Pons (tissue), 1 donor: ENCODE measurements at regions not wholly inside any gene's neighbourhood (a gene's known extent, or its start where the extent isn't known, plus 50 kb on each side); places are given as distances from the start of the nearest gene placed in this dataset.

Experiments
- DNase-seq: peaks from one replicate; pipeline ENCODE4 v3.0.0-alpha.2; 2016; ENCODE audit warnings: low spot score

DNA sequence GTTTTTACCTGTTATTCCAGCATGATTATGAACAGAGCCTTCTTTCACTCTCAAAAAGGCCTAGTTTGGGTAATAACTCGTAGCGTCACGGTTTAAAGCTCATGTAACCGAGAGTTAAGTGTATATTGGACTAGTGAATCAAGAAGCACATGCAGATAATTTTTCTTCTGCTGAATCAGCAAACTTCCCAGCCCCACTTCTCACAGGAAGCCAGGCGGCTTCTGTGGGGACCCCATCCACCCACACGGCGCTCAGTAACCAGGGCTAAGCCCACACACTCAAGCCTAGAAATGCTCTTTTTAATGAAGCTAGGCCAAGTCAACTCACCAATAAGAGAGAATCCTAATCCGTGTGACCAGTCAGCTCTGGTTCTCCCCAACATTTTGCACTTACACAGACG is 191.2 kb upstream of the MGMT start:
- no peak for DNase-seq

- DNase-seq: no peak
Measured at GRCh38 chr10:129277084-129277483, 190.0 kb upstream of the MGMT start.

DNA sequence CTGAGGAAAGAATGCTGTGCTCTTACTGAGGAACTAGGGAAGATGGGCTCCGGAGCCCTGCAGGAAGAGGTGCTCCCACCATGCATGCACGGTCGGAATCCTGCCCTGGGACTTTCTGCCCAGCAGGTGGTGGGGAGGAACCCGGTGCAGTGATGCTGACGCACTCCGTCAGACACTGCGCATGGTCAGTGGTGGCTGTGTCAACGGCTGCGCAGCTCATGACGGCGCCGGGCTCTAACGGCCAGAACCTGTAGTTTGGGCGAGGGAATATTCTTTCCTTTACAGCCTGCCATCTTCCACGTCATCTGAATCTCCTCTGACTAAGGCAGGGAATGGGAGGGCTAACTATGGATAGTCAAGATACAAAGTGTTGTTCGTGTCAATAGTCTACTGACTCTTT is 189.2 kb upstream of the MGMT start:
- no peak for DNase-seq

GRCh38 chr10:129278686-129279085 is 188.4 kb upstream of the MGMT start:
- no peak for DNase-seq

DNA sequence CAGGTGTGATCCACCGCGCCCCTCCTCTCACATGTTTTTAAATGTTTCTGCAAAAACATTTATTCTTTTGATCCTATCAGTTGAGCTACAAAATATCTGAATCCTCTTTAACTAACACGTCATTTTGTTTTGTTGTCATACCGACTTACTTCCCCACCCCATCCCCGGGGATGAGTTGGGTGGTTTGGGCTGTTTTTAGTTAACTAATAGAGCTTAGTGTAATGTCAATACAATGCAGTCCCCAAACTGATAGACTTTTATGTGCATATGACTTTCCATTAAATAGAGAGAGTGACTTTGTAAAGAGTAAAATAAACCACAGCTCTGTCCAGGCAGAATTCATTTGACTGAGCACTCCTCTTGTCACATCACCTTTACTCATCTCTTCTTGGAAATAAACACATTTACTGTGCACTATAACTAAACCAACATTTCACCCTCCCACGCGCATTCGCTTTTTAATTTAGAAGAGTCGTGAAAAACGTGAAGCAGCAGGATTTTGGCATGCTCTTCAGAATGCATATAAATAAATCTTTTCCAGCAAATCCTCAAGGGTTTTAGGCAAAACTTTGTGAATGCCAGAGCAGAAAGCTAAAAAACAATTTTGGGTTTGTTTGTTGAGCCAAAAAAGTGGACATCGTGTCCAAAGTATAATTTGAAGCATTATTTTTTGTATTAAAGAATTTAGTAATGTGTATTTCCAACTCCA is 187.4 kb upstream of the MGMT start:
- no peak for DNase-seq

- DNase-seq: no peak
Measured at GRCh38 chr10:129280155-129280502, 186.9 kb upstream of the MGMT start.

GRCh38 chr10:129280908-129281586 is 186.0 kb upstream of the MGMT start:
- no peak for DNase-seq

GRCh38 chr10:129285459-129285858 is 181.6 kb upstream of the MGMT start:
- no peak for DNase-seq

GRCh38 chr10:129288999-129289584 is 177.9 kb upstream of the MGMT start:
- no peak for DNase-seq

DNA sequence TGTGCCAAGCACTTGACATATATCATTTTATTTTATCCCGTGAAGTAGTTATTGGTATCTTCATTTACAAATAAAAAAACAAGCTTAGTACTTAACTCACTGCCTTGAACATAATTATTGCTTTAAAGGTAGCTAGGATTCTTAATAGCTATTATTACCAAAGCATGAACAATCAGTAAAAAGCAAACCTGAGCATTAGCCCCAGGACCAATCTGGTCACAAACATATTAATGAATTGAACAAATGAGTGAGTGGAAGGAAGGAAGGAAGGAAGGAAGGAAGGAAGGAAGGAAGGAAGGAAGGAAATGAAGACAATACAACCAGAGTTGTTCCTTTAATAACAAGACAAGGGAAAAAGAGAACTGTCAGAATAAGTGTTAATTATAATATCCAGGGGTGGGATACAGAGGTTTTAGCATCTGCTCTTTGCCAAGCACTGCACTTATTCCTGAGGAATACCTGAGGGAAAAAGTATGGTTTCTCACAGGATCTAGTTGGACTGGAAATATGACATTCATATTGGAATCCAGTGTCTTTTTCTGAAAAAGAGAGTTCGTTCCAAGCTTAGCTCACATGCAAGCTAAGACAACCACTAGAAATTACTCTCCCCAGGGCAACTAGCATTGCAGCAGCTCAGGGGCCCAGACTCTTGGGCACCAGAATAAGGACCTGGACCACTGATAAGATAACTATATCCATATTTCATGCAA is 172.9 kb upstream of the MGMT start:
- no peak for DNase-seq

GRCh38 chr10:129294944-129295343 is 172.1 kb upstream of the MGMT start:
- no peak for DNase-seq

DNA sequence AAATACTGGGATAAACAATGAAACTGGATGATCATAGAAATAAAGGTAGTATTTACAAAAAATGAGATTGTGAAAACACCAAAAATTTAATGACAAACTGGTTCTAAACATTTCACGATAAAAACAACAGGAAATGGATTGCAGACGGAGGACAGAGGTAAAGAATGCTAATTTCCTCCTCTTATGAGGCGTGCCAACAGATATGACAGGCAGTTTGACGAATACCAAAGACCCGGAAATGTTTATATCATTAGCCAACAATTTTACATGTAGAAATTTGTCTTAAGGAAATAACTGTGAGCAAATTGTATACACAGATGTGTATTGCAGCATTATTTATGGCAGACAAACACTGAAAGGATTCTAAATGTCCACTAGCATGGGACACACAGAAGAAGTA is 162.0 kb upstream of the MGMT start:
- no peak for DNase-seq

- no peak for DNase-seq
Measured at GRCh38 chr10:129307141-129307540, 159.9 kb upstream of the MGMT start.

DNA sequence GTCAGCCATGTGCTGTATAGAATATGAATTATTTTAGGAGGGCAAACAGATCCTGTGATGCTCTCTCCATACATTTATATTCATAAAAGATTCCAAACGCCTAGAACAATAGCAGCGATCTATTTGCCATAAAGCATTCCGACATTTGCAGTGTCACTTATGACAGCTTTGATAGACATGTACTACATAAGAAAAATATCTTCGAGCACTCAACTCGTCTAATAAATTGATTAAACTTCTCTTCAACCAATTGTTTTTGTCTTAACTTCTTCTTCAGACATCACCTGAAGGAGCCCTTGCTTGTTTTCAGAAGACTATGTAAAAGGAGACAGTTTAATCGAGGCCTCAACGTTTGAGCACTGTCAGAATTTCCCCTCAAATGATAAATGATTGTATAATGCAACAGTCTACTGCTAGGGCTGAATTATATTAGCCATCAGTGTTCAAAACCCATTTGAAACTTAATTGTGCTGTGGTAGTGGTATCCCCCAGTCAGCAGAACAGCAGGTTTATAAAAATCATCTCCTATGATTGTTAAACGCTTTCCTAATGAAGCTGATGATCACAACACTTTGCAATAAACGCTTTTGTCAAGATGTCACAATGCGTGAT is 158.0 kb upstream of the MGMT start:
- no peak for DNase-seq

GRCh38 chr10:129309565-129309964 is 157.5 kb upstream of the MGMT start:
- no peak for DNase-seq

DNA sequence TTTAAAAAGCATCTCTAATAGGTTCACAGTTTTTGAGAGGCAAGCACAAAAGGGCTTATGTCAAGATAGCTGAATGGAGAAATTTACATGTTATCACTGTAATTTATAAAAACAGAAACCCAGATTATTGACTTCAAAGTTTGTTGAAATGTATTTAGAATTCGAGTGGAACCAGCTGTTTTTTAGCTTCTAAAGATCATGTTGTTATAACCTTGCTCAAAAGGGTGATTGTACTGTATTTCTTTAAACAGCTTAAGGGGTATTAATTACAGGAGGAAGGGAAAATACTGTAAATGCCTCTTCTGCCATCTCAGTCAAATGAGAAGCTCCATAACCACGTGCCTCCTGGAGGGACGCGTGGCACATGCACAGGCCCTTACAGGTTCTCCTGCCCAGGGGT is 156.2 kb upstream of the MGMT start:
- no peak for DNase-seq

DNA sequence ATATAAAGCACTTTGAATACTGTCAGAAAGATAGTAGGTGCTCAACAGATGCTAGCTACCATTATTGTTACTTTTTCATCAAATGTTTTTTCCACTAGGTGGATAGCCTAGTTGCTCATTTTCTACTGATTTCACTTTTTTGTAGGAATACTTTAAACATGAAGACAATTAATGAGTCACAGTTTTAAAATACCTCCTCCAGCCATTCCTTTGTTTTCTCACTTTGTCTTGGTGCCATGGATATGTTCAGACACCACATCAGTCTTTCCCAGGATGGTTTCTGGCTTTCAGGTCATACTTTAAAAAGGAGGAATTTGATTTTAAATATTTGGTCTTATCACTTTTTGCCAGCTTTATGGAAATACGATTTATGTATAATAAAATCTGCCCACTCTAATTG is 147.1 kb upstream of the MGMT start:
- no peak for DNase-seq

DNA sequence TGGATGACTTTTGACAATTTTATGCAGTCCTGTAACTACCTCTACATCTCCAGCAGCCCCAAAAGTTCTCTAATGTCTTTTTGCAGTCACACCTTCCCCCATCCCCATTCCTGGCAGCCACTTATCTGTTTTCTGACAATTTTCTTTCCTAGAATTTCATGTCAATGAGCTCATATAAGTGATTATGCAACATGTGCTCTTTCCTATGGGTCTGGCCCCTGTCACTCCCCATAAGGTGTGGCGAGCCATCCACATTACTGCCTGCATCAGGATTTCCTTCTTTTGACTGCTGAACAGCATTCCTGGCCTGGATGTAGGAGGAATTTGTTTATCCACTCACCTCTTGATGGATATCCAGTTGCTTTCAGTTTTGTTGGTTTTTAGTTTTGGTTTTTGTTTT is 146.7 kb upstream of the MGMT start:
- no peak for DNase-seq

- DNase-seq: no peak
Measured at GRCh38 chr10:129321727-129322126, 145.3 kb upstream of the MGMT start.

- no peak for DNase-seq
Measured at GRCh38 chr10:129322933-129323820, 143.9 kb upstream of the MGMT start.

DNA sequence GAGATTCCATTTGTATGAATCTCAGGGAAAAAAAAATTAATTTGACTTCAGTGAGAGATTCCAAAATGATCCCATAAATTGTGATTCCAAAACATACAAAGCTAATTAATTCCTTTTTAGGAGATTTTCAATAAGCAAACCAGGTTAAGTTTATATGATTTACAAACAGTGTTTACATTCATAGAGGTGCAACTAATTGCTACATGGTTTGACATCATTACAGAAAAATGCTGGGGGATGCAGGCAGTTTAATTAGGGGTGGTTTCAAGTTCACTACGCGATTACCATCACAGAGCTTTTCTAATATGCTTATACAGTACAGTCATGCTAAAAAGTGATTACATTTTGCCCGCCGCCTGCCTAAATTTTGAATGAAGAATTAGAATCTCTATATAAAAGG is 143.2 kb upstream of the MGMT start:
- DNase-seq: no peak

DNA sequence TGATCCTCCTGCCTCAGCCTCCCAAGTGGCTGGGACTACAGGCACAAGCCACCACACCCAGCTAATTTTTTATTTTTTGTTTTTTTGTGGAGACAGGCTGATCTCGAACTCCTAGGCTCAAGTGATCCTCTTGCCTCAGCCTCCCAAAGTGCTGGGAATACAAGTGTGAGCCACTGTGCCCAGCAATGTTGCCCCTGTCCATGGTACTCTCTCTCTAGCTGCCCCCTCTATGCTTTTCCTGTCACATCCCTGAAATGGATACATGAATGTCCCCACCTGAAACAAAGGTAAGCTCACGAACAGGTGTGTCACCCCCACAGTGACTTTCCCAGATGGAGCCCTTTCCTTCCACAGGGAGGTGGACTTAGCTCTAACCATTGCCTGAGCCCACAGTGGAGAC is 141.1 kb upstream of the MGMT start:
- DNase-seq: no peak
